Activated CD4-positive, alpha-beta memory T cell treated with anti-CD3 and anti-CD28 coated beads for 36 hours (primary cell): ENCODE measurements at regions not wholly inside any gene's neighbourhood (a gene's known extent, or its start where the extent isn't known, plus 50 kb on each side); places are given as distances from the start of the nearest gene placed in this dataset.

Experiments used
- CTCF ChIA-PET: fragments of 350-600 bp; sonication (Branson Sonifier 250); formaldehyde crosslinking; loops from one replicate; lab custom pipeline; 2021; ENCODE audit warnings: antibody characterized with exemption, inconsistent platforms; lab: Charles Lee
- POLR2A ChIA-PET: fragments of 350-600 bp; sonication (Branson Sonifier 250); formaldehyde crosslinking; loops from one replicate; lab custom pipeline; 2021; ENCODE audit warnings: antibody characterized with exemption; lab: Charles Lee
- DNase-seq: peaks from one replicate; pipeline ENCODE4 v3.0.0-alpha.2; 2020
- H3K27ac Mint-ChIP-seq: one replicate; pipeline ENCODE4 v1.8.0; 2021; ENCODE audit warnings: mixed read lengths
- H3K27me3 Mint-ChIP-seq: one replicate; pipeline ENCODE4 v1.8.0; 2021; ENCODE audit warnings: mixed read lengths
- H3K36me3 Mint-ChIP-seq: one replicate; pipeline ENCODE4 v1.8.0; 2021; ENCODE audit warnings: mixed read lengths
- H3K4me1 Mint-ChIP-seq: one replicate; pipeline ENCODE4 v1.8.0; 2021; ENCODE audit warnings: low read depth, mixed read lengths
- H3K4me3 Mint-ChIP-seq: one replicate; pipeline ENCODE4 v1.8.0; 2021; ENCODE audit warnings: mild to moderate bottlenecking, mixed read lengths
- H3K9me3 Mint-ChIP-seq: one replicate; pipeline ENCODE4 v1.8.0; 2021; ENCODE audit warnings: mixed read lengths
- intact Hi-C: fragments of 100-400 bp; cut with micrococcal nuclease; formaldehyde crosslinking; loops from one replicate; pipeline ENCODE4 v1.15.1; 2023

DNA sequence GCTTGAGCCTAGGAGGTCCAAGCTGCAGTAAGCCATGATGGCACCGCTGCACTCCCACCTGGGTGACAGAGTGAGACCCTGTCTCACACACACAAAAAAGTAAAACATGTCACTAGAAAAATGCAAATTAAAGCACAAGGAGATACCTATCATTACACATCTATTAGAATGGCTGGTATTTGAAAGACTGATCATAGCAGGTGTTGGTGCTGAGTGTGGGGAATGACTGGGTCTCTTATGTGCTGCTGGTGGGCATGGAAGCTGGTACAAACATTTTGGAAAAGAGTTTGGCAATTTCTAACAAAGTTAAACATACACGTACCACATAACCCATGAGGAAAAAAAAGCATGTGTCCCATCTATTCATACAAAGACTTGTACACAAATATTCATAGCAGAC is 142.1 kb upstream of the ZBTB40 start:
- DNase-seq = no peak
- Mint-ChIP-seq H3K9me3 (no peaks in the 10 kb centered on the region), H3K4me1 (no peaks in the 10 kb centered on the region), H3K36me3 (no peaks in the 10 kb centered on the region), H3K27ac (no peak overlapping the region), H3K27me3 (peaks cover 19% of the 10 kb centered on the region), H3K4me3 (no peak overlapping the region)
- ChIA-PET CTCF (no interaction called here), POLR2A (no interaction called here)
- intact Hi-C loops = no loop called here

DNA sequence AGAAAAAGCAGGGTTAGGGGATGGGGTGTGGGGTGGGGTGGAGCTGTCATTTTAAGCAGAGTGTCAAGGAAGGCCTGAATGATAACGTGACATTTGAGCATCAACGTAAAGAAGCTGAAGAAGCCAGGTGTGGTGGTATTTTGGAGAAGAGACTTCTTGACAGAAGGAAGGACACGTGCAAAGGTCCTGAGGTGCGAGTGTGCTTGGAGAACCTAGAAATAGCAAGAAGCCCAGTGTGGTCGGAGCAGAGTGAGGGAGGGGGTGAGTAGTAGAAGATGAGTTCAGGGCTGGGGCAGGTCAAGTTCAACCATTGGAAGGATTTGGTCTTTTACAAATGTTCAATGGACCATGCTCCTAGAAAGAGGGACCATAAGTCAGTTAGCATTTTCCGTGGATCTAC is 140.2 kb upstream of the ZBTB40 start:
- no peaks in the 10 kb centered on the region for H3K4me1 Mint-ChIP-seq
- H3K27me3 Mint-ChIP-seq = peaks cover 17% of the 10 kb centered on the region
- intact Hi-C loops = no loop called here
- H3K36me3 Mint-ChIP-seq = no peaks in the 10 kb centered on the region
- ChIA-PET POLR2A (no interaction called here), CTCF (no interaction called here)
- H3K27ac Mint-ChIP-seq = no peak overlapping the region
- H3K4me3 Mint-ChIP-seq = no peak overlapping the region
- H3K9me3 Mint-ChIP-seq = no peaks in the 10 kb centered on the region
- no peak for DNase-seq

DNA sequence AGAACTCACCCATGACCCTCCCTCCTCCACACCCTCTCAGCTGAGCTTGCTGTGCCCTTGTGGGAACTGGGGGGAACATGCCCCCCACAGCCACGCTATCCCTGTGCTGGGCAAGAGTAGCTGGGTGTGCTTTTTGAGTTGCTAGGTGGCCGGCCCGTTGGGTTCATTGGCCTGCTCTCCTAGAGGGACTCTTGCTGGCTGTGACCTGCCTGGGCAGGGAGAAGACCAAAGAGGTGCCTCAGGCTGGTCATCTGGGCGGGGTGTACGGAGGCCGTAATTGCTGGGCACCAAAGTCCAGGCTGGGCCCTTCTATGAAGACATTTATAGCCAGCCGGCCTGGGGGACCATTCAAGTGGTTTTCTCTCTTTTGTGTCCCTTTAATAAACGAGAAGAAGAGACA is 138.3 kb upstream of the ZBTB40 start:
- Mint-ChIP-seq H3K4me1 (no peaks in the 10 kb centered on the region), H3K36me3 (no peaks in the 10 kb centered on the region), H3K9me3 (no peaks in the 10 kb centered on the region), H3K4me3 (no peak overlapping the region), H3K27me3 (peaks cover 17% of the 10 kb centered on the region), H3K27ac (no peak overlapping the region)
- intact Hi-C loops = no loop called here
- ChIA-PET CTCF (no interaction called here), POLR2A (no interaction called here)
- DNase-seq = no peak

DNA sequence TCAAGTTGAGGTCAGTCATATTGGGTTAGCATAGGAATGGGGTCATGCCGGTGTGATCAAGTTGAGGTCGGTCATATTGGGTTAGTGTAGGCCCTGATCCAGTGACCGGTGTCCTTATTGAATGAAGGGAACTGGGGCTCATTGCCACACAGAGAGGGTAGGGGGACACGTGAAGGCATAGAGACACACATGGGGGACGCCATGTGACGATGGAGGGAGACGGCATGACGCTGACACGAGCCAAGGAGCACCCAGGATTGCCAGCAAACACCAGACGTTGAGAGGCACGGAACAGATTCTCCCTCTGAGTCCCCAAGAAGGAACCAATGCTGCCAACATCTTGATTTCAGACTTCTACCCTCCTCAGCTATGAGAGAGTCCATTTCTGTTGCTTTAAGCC is 136.9 kb upstream of the ZBTB40 start:
- CTCF ChIA-PET = no interaction called here
- H3K27ac Mint-ChIP-seq = no peak overlapping the region
- H3K4me3 Mint-ChIP-seq = no peak overlapping the region
- H3K36me3 Mint-ChIP-seq = no peaks in the 10 kb centered on the region
- peaks cover 17% of the 10 kb centered on the region for H3K27me3 Mint-ChIP-seq
- intact Hi-C loops = no loop called here
- H3K4me1 Mint-ChIP-seq = no peaks in the 10 kb centered on the region
- POLR2A ChIA-PET = no interaction called here
- DNase-seq = no peak
- no peaks in the 10 kb centered on the region for H3K9me3 Mint-ChIP-seq

DNA sequence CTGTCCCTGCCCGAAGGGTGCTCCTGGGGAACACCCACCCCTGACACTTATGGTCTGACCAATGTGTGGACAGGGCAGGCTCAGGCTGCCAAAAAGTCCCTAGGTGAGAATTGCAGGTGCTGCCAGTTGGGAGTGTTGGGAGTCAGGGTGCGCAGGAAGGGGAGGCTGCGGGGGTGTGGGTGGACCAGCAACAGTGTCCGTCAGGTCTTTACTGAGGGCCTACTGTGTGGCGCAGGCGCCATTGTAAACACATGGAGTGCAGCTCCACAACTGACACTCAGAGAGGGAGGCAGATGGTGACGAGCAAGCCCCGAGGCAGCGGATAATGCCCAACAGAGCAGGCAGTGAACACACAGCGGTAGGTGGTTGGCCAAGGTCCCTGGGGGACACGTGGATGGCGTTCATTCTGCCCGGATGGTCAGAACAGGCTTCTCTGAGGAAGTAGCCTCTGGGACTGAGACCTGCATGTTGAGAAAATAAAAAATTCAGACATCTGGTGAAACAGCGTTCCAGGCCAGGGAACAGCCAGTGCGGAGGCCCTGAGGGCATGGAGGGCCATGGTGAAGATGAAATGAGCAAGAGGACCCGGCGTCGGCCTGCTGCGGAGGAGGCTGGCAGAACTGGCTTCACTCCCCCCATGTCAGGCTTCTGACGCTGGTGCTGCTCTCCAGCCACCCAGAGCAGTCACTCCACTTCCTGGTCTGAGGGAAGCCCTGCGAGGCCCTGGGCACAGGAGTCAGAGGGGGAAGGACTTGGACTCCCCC is 136.2 kb upstream of the ZBTB40 start:
- CTCF ChIA-PET = no interaction called here
- H3K9me3 Mint-ChIP-seq = no peaks in the 10 kb centered on the region
- H3K4me3 Mint-ChIP-seq = no peak overlapping the region
- peaks cover 15% of the 10 kb centered on the region for H3K27me3 Mint-ChIP-seq
- DNase-seq = no peak
- intact Hi-C loops = no loop called here
- H3K27ac Mint-ChIP-seq = no peak overlapping the region
- no peaks in the 10 kb centered on the region for H3K36me3 Mint-ChIP-seq
- no peaks in the 10 kb centered on the region for H3K4me1 Mint-ChIP-seq
- POLR2A ChIA-PET = no interaction called here

DNA sequence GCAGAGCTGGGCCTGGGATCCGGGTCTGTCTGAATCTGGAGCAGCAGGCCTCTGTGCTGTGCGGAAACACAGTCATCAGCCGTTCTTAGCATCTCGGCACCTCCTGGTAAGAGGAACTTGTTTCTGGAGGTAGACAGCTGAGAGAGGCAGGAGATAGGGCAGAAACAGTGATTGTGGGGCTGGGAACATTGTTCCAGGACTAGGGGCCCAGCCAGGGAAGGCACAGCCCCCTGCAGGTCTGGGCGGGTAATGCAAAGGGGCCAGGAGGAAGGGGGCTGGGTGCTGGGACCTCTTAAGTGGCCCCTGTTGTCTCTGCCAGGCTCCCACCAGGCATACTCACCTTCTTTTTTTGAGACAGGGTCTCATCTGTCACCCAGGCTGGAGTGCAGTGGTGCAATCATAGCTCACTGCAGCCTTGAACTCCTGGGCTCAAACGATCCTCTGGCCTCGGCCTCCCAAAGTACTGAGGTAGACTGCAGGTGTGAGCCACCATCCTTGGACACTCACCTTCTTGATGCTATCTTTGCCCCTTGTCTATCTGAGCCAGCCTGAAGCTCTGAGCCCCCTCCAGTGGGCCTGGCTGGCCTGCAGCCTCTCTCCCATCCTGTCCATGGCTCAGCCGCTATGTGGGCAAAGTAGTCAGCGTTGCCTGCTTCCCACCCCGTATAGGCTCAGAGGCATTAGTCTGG is 134.3 kb upstream of the ZBTB40 start:
- no peaks in the 10 kb centered on the region for H3K4me1 Mint-ChIP-seq
- intact Hi-C loops = no loop called here
- H3K4me3 Mint-ChIP-seq = no peak overlapping the region
- ChIA-PET POLR2A (interaction anchor here (0.6 kb wide), 1 partner anchor 13 kb away, joined by 4 read pairs; no protein-coding TSS in a partner anchor), CTCF (no interaction called here)
- H3K9me3 Mint-ChIP-seq = no peaks in the 10 kb centered on the region
- DNase-seq = peak; percentile 25
- peaks cover 11% of the 10 kb centered on the region for H3K27me3 Mint-ChIP-seq
- no peak overlapping the region for H3K27ac Mint-ChIP-seq
- H3K36me3 Mint-ChIP-seq = no peaks in the 10 kb centered on the region

DNA sequence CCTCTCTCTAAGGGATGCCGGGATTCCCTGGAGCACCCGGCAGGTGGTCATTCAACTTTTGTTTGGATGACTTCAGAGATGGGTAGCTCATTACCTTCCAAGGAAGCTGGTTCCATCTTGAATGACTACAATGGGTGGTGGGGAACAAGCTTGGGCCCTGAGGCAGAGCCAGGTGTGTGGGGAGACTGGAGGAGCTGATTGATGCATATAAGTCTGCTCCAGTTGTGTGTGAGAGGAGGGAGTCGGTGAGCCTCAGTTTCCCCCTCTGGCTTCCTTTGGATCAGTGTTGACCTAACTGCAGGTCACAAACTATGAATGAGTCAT is 133.8 kb upstream of the ZBTB40 start:
- no peaks in the 10 kb centered on the region for H3K4me1 Mint-ChIP-seq
- CTCF ChIA-PET = no interaction called here
- peaks cover 11% of the 10 kb centered on the region for H3K27me3 Mint-ChIP-seq
- H3K27ac Mint-ChIP-seq = no peak overlapping the region
- DNase-seq = no peak
- POLR2A ChIA-PET = no interaction called here
- H3K9me3 Mint-ChIP-seq = no peaks in the 10 kb centered on the region
- intact Hi-C loops = no loop called here
- H3K4me3 Mint-ChIP-seq = no peak overlapping the region
- no peaks in the 10 kb centered on the region for H3K36me3 Mint-ChIP-seq

DNA sequence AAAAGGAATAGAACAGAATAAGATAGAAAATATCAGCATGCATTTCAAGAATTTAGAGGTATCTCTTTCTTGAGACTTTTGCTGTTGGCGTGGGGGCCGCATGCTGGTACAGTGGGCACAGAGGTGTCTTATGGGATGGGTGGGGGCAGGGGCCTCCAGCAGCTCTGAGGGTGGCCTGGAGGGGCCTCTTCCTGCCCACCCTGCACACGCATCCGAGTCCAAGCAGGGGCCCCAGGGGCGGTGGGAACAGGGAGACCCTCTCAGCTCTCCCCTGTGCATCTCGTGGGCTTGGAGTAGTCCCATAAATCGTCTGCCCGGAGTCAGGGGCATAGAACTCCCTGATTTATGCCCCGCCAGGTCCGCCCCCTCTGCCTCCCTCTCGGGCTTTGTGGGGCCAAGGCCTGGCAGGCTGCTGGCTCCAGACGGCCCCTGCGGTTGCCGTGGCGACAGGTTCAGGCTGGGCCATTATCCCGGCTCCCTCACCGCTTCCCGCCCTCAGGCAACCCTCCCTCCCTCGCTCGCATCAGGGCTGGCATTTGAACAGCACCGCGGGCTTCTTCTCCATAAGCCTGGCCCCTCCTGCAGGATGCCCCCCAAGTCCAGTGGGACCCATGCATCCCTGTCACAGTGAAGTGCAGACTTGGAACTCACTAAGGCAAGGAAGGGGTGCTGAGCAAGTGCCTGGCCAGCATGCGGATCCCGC is 133.2 kb upstream of the ZBTB40 start:
- intact Hi-C loops = no loop called here
- H3K36me3 Mint-ChIP-seq = no peaks in the 10 kb centered on the region
- CTCF ChIA-PET = no interaction called here
- no peaks in the 10 kb centered on the region for H3K4me1 Mint-ChIP-seq
- POLR2A ChIA-PET = no interaction called here
- no peak overlapping the region for H3K4me3 Mint-ChIP-seq
- H3K9me3 Mint-ChIP-seq = no peaks in the 10 kb centered on the region
- no peak overlapping the region for H3K27ac Mint-ChIP-seq
- no peak for DNase-seq
- H3K27me3 Mint-ChIP-seq = peaks cover 11% of the 10 kb centered on the region

DNA sequence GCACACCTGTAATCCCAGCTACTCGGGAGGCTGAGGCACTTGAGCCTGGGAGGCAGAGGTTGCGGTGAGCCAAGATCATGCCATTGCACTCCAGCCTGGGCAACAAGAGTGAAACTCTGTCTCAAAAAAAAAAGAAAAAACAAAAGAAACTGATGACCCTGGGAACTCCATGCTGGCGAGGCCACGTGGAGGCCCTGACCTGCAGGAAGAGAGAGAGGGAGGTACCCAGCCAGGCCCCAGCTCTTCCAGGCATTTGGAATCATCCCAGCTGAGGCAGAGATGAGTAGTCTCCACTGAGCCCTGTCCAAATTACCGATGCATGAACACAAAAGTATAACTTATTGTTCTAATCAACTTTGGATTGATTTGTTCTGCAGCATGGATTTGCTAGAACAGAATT is 132.0 kb upstream of the ZBTB40 start:
- Mint-ChIP-seq H3K4me3 (no peak overlapping the region), H3K27me3 (peaks cover 9% of the 10 kb centered on the region), H3K9me3 (no peaks in the 10 kb centered on the region), H3K36me3 (no peaks in the 10 kb centered on the region), H3K4me1 (no peaks in the 10 kb centered on the region), H3K27ac (no peak overlapping the region)
- DNase-seq = no peak
- CTCF ChIA-PET = no interaction called here
- intact Hi-C loops = no loop called here
- POLR2A ChIA-PET = no interaction called here

DNA sequence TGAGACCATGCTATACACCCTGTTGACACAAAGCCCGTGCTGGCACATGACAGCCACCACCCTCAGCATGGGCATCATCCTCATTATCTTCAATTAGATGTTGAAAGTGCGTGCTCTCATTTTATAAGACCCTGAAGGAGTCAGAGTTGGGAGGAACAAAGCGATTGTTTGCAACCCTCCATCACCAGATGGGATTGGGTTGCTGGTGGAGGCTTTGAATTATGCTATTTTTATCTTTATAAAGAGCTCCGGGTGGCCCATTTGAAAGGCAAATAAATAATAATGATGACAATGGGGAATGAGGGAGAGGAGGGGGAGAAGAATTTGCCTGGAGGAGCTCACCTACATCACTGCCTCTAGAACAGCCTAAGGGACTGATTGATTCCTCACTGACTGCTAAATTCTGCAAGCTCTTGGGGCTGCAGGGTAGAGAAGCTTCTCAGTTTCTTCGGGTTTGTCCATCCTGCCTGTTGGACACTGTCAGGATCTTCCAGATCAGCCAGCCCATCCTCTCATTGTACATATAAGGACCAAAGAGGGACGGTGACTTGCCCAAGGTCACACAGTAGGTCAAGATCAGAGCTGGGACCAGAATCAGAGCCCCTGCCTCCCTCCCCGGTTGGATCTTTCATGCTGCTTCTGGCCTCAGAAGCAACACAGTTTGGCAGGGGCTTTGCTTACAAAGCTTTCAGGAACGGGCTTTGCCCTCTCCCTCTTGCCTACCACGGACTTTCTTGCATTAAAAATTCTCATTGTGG is 130.9 kb upstream of the ZBTB40 start:
- CTCF ChIA-PET = no interaction called here

DNA sequence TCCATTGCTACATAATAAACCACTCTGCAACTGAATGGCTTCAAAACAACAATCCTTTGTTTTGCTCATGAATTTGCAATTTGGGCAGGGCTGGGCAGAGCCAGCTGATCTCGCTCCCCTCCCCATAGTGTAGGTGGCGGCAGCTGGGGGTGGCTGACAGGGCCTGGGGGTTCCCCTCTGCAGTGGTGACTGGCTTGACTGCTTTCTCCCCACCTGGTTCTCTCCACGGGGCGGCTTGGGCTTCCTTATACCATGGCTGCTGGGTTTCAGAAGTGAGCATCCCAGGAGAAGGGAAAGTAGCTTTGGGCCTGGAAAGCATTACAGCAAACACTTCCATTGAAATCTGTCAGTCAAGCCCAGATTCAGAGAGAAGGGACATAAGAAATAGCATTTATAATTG is 129.7 kb upstream of the ZBTB40 start:
- no peaks in the 10 kb centered on the region for H3K36me3 Mint-ChIP-seq
- peaks cover 6% of the 10 kb centered on the region for H3K27me3 Mint-ChIP-seq
- ChIA-PET POLR2A (no interaction called here), CTCF (no interaction called here)
- H3K4me1 Mint-ChIP-seq = no peaks in the 10 kb centered on the region
- H3K27ac Mint-ChIP-seq = no peak overlapping the region
- no peaks in the 10 kb centered on the region for H3K9me3 Mint-ChIP-seq
- intact Hi-C loops = no loop called here
- DNase-seq = no peak
- no peak overlapping the region for H3K4me3 Mint-ChIP-seq

More for the DNA sequence above, 130.9 kb upstream of the ZBTB40 start:
- no peaks in the 10 kb centered on the region for H3K36me3 Mint-ChIP-seq
- intact Hi-C loops = no loop called here
- no peaks in the 10 kb centered on the region for H3K4me1 Mint-ChIP-seq
- H3K27ac Mint-ChIP-seq = no peak overlapping the region
- peaks cover 6% of the 10 kb centered on the region for H3K27me3 Mint-ChIP-seq
- H3K4me3 Mint-ChIP-seq = no peak overlapping the region
- POLR2A ChIA-PET = no interaction called here
- no peaks in the 10 kb centered on the region for H3K9me3 Mint-ChIP-seq
- no peak for DNase-seq

DNA sequence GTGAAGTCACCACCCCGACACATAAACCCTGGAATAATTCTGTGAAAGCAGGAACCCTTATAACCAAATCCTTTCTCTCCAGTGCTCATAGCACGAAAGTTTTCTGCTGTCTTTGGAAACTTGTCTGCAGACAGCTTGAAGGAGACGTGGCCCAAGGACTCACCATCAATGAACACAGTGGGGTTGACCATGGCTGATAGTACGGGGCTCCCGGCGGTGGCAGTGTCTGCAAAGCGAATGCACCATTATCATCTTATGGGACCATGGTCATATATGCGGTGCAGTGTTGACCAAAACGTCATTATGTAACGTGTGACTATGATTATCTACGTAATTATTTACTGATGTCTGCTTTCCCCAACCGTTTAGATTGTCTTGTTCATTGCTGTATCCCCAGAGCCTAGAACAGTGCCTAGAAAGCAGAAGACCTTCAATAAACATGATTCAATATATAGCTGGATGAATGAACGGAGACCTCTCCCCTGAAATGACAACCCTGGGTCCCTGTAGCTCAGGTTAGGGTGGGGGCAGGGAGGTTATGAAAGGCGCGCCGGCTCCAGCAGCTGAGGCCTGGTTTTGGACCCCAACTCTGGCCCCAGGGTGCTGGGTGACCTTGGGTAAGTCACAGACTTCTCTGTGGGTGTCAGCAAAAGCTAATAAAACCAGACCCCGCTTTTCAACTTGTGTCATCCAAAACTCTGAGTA is 128.4 kb upstream of the ZBTB40 start:
- H3K4me3 Mint-ChIP-seq = no peak overlapping the region
- no peaks in the 10 kb centered on the region for H3K36me3 Mint-ChIP-seq
- H3K4me1 Mint-ChIP-seq = no peaks in the 10 kb centered on the region
- intact Hi-C loops = no loop called here
- peaks cover 1% of the 10 kb centered on the region for H3K27me3 Mint-ChIP-seq
- DNase-seq = no peak
- POLR2A ChIA-PET = no interaction called here
- CTCF ChIA-PET = no interaction called here
- no peak overlapping the region for H3K27ac Mint-ChIP-seq
- no peaks in the 10 kb centered on the region for H3K9me3 Mint-ChIP-seq
